Osteoblast (primary cell): ENCODE measurements at regions not wholly inside any gene's neighbourhood (a gene's known extent, or its start where the extent isn't known, plus 50 kb on each side); places are given as distances from the start of the nearest gene placed in this dataset.

Experiments used
- DNase-seq: peaks from one replicate; pipeline ENCODE4 v3.0.0; 2011; ENCODE audit warnings: low spot score, mixed read lengths; ENCODE audit not compliant: insufficient read length; ENCODE audit errors: missing footprints
- H2AFZ ChIP-seq: 2 replicates; pipeline ENCODE4 v1.6.0; 2011; ENCODE audit warnings: mild to moderate bottlenecking, low read length
- H3K27ac ChIP-seq: 2 replicates; pipeline ENCODE4 v1.5.1; 2011; ENCODE audit warnings: mild to moderate bottlenecking, low read depth, low read length, moderate library complexity
- H3K27me3 ChIP-seq: 2 replicates; pipeline ENCODE4 v1.6.0; 2012; ENCODE audit warnings: mild to moderate bottlenecking, control low read depth, inconsistent platforms, low read length, moderate library complexity; ENCODE audit not compliant: insufficient read depth
- H3K36me3 ChIP-seq: 2 replicates; pipeline ENCODE4 v1.5.1; 2011; ENCODE audit warnings: mild to moderate bottlenecking, low read length, control low read depth, moderate library complexity; ENCODE audit not compliant: insufficient read depth
- H3K4me1 ChIP-seq: 2 replicates; pipeline ENCODE4 v1.5.1; 2011; ENCODE audit warnings: mild to moderate bottlenecking, low read length, control low read depth, moderate library complexity; ENCODE audit not compliant: insufficient read depth
- H3K4me2 ChIP-seq: 2 replicates; pipeline ENCODE4 v1.6.0; 2011; ENCODE audit warnings: mild to moderate bottlenecking, low read length; ENCODE audit not compliant: insufficient read depth
- H3K4me3 ChIP-seq: fragments of 200-600 bp; sonication (generic); 3 replicates; pipeline ENCODE4 v1.5.1; 2012; ENCODE audit warnings: mild to moderate bottlenecking, low read length, inconsistent platforms; ENCODE audit not compliant: insufficient read depth
- H3K79me2 ChIP-seq: 2 replicates; pipeline ENCODE4 v1.6.0; 2012; ENCODE audit warnings: mild to moderate bottlenecking, low read length, control low read depth, inconsistent platforms; ENCODE audit not compliant: insufficient read depth
- H3K9me3 ChIP-seq: 2 replicates; pipeline ENCODE4 v1.5.1; 2011; ENCODE audit warnings: low read depth, low read length, control low read depth
- H4K20me1 ChIP-seq: 2 replicates; pipeline ENCODE4 v1.6.0; 2012; ENCODE audit warnings: mild to moderate bottlenecking, low read length, control low read depth; ENCODE audit not compliant: insufficient read depth
- TF ChIP-seq, protein P1 (sequence below): IDR thresholded peaks from 2 replicates; pipeline ENCODE4 v1.5.1; 2011; ENCODE audit warnings: mild to moderate bottlenecking, low read depth, low read length, moderate library complexity; ENCODE audit errors: extremely low read depth

- DNase-seq = no peak
- Histone ChIP-seq H3K4me3 (no peak overlapping the region), H3K27ac (no peak overlapping the region), H3K4me1 (no peaks in the 10 kb centered on the region), H3K36me3 (no peaks in the 10 kb centered on the region), H4K20me1 (no peaks in the 10 kb centered on the region), H3K79me2 (no peaks in the 10 kb centered on the region), H2AFZ (no peak overlapping the region), H3K4me2 (no peak overlapping the region), H3K27me3 (no peaks in the 10 kb centered on the region), H3K9me3 (no peaks in the 10 kb centered on the region)
- TF ChIP-seq, protein P1, sequence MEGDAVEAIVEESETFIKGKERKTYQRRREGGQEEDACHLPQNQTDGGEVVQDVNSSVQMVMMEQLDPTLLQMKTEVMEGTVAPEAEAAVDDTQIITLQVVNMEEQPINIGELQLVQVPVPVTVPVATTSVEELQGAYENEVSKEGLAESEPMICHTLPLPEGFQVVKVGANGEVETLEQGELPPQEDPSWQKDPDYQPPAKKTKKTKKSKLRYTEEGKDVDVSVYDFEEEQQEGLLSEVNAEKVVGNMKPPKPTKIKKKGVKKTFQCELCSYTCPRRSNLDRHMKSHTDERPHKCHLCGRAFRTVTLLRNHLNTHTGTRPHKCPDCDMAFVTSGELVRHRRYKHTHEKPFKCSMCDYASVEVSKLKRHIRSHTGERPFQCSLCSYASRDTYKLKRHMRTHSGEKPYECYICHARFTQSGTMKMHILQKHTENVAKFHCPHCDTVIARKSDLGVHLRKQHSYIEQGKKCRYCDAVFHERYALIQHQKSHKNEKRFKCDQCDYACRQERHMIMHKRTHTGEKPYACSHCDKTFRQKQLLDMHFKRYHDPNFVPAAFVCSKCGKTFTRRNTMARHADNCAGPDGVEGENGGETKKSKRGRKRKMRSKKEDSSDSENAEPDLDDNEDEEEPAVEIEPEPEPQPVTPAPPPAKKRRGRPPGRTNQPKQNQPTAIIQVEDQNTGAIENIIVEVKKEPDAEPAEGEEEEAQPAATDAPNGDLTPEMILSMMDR = no peak
These were observed 618.2 kb upstream of the FRG1 start for GRCh38 chr4:189322426-189322825.

DNA sequence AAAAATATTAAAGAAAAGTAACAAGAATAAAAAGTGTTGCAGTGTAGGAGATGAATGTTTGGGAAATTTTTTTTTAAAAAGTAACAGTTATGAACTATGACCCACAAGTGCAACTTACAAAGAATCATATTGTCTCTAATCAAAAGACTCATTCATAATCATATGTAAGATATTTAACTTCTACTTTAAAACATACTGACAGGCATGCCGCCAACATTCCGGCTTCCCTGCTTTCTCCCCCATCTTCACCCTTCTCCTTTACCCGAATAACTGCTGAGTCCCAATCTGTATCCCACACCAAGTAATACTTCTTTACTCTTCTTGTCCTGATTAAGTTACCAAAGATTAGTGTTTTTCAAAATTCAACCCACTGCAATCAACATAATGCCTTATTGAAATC, 598.8 kb upstream of the FRG1 start:
- Histone ChIP-seq H3K4me2 (no peak overlapping the region), H3K4me1 (no peaks in the 10 kb centered on the region), H3K4me3 (no peak overlapping the region), H3K27me3 (no peaks in the 10 kb centered on the region), H3K36me3 (no peaks in the 10 kb centered on the region), H3K79me2 (no peaks in the 10 kb centered on the region), H3K27ac (no peak overlapping the region), H2AFZ (no peak overlapping the region), H3K9me3 (no peaks in the 10 kb centered on the region), H4K20me1 (no peaks in the 10 kb centered on the region)
- no peak for DNase-seq
- TF ChIP-seq, protein P1 = no peak

GRCh38 chr4:189355590-189355989, 585.1 kb upstream of the FRG1 start:
- Histone ChIP-seq H3K4me2 (no peak overlapping the region), H4K20me1 (no peaks in the 10 kb centered on the region), H3K36me3 (no peaks in the 10 kb centered on the region), H3K27ac (no peak overlapping the region), H3K4me3 (no peak overlapping the region), H3K4me1 (no peaks in the 10 kb centered on the region), H3K79me2 (no peaks in the 10 kb centered on the region), H3K27me3 (no peaks in the 10 kb centered on the region), H3K9me3 (peaks cover 5% of the 10 kb centered on the region), H2AFZ (no peak overlapping the region)
- peak; percentile 60 for DNase-seq
- TF ChIP-seq, protein P1 = no peak

DNA sequence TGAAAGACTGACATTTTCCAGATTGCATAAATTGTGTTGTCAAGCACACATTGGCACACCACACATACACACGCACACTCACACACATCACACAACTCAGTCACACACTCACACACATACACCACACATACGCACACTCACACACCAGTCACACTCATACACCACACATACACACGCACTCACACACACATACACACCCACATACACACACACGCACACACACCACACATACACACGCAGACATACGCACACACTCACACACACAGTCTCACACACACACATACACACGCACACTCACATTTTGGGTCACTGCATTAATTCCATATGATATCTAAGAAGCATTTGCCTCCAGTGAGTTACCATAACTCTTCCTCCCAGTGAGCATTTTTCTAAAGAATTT, 578.3 kb upstream of the FRG1 start:
- no peak for DNase-seq
- no peaks in the 10 kb centered on the region for H3K9me3 ChIP-seq
- no peaks in the 10 kb centered on the region for H3K36me3 ChIP-seq
- H3K4me1 ChIP-seq = no peaks in the 10 kb centered on the region
- no peak overlapping the region for H3K27ac ChIP-seq
- H3K4me2 ChIP-seq = no peak overlapping the region
- H3K79me2 ChIP-seq = no peaks in the 10 kb centered on the region
- H2AFZ ChIP-seq = no peak overlapping the region
- no peaks in the 10 kb centered on the region for H3K27me3 ChIP-seq
- TF ChIP-seq, protein P1 = no peak
- no peaks in the 10 kb centered on the region for H4K20me1 ChIP-seq
- H3K4me3 ChIP-seq = no peak overlapping the region
